Hepatocyte (in vitro differentiated cells): ENCODE measurements at regions not wholly inside any gene's neighbourhood (a gene's known extent, or its start where the extent isn't known, plus 50 kb on each side); places are given as distances from the start of the nearest gene placed in this dataset.

Experiments
- DNase-seq: peaks from one replicate; pipeline ENCODE4 v3.0.0-alpha.2; 2016; ENCODE audit warnings: low spot score
- H2AFZ ChIP-seq: fragments of 200-600 bp; sonication (generic); 2 replicates; pipeline ENCODE4 v1.6.0; 2016; ENCODE audit warnings: antibody characterized with exemption, mild to moderate bottlenecking
- H3K27ac ChIP-seq: fragments of 200-600 bp; sonication (generic); 2 replicates; pipeline ENCODE4 v1.5.1; 2016; ENCODE audit warnings: mild to moderate bottlenecking
- H3K27me3 ChIP-seq: fragments of 200-600 bp; sonication (generic); 2 replicates; pipeline ENCODE4 v1.6.1; 2016
- H3K36me3 ChIP-seq: fragments of 200-600 bp; sonication (generic); replicated peaks from 2 replicates; pipeline ENCODE4 v1.5.1; 2016; ENCODE audit warnings: low read depth; ENCODE audit not compliant: insufficient read depth
- H3K4me1 ChIP-seq: fragments of 200-600 bp; sonication (generic); 2 replicates; pipeline ENCODE4 v1.5.1; 2016; ENCODE audit warnings: mild to moderate bottlenecking, moderate library complexity; ENCODE audit not compliant: insufficient read depth
- H3K4me2 ChIP-seq: fragments of 200-600 bp; sonication (generic); 2 replicates; pipeline ENCODE4 v1.6.0; 2016
- H3K4me3 ChIP-seq: fragments of 200-600 bp; sonication (generic); 2 replicates; pipeline ENCODE4 v1.5.1; 2016; ENCODE audit warnings: mild to moderate bottlenecking
- H3K79me2 ChIP-seq: fragments of 200-600 bp; sonication (generic); 2 replicates; pipeline ENCODE4 v1.6.0; 2017; ENCODE audit warnings: mild to moderate bottlenecking
- H3K9me2 ChIP-seq: fragments of 200-600 bp; sonication (generic); replicated peaks from 2 replicates; pipeline ENCODE4 v1.6.0; 2017; ENCODE audit warnings: mild to moderate bottlenecking; ENCODE audit not compliant: insufficient read depth
- H3K9me3 ChIP-seq: fragments of 200-600 bp; sonication (generic); 2 replicates; pipeline ENCODE4 v1.5.1; 2016; ENCODE audit warnings: low read depth, mild to moderate bottlenecking
- H4K20me1 ChIP-seq: fragments of 200-600 bp; sonication (generic); 2 replicates; pipeline ENCODE4 v1.6.0; 2016; ENCODE audit warnings: mild to moderate bottlenecking; ENCODE audit not compliant: insufficient read depth, poor library complexity, severe bottlenecking
- EZH2 ChIP-seq: fragments of 200-600 bp; sonication (generic); IDR thresholded peaks from 2 replicates; pipeline ENCODE4 v1.6.1; 2016; ENCODE audit warnings: antibody characterized with exemption, mild to moderate bottlenecking, borderline replicate concordance
- EZH2phosphoT487 ChIP-seq: fragments of 200-600 bp; sonication (generic); IDR thresholded peaks from one replicate; pipeline ENCODE4 v1.6.1; 2018; ENCODE audit warnings: antibody characterized with exemption, mild to moderate bottlenecking, low read depth, moderate library complexity; ENCODE audit not compliant: unreplicated experiment, severe bottlenecking
- WGBS: methylation state at CpG from one replicate; pipeline ENCODE4 v1.1.6; 2016; ENCODE audit warnings: low lambda C conversion rate; ENCODE audit errors: missing lambda C conversion rate; 5-methylcytosine and 5-hydroxymethylcytosine counted together
- TF ChIP-seq, protein P1 (sequence below): fragments of 200-600 bp; sonication (generic); IDR thresholded peaks from 2 replicates; pipeline ENCODE4 v1.5.1; 2016; ENCODE audit warnings: antibody characterized with exemption, mild to moderate bottlenecking; ENCODE audit not compliant: poor library complexity

DNA sequence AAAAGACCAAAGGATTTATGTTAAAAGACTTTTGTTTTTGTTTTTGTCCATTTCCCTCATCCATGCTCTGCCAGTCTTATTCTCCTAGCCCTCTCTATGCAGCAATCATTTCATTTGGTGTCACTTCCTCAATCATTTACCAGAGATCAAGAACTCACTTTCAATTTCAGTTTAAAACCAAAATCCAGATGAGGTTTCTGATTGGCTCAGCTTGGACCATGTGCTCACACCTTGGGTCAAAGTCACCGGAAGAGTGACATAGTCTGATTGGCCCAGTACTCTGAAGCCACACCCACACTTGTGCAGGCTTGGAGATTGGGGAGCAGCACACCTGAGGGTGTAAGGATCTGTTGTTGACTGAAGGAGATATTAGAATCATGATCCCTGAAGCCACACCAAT is 79.6 kb downstream of the TLR4 start:
- H3K79me2 ChIP-seq: no peaks in the 10 kb centered on the region
- H3K4me3 ChIP-seq: no peak overlapping the region
- H3K9me2 ChIP-seq: no peaks in the 10 kb centered on the region
- H4K20me1 ChIP-seq: no peaks in the 10 kb centered on the region
- no peak overlapping the region for H3K27ac ChIP-seq
- no peaks in the 10 kb centered on the region for H3K4me1 ChIP-seq
- TF ChIP-seq EZH2: no peak
- no peak for TF ChIP-seq EZH2phosphoT487
- TF ChIP-seq, protein P1, sequence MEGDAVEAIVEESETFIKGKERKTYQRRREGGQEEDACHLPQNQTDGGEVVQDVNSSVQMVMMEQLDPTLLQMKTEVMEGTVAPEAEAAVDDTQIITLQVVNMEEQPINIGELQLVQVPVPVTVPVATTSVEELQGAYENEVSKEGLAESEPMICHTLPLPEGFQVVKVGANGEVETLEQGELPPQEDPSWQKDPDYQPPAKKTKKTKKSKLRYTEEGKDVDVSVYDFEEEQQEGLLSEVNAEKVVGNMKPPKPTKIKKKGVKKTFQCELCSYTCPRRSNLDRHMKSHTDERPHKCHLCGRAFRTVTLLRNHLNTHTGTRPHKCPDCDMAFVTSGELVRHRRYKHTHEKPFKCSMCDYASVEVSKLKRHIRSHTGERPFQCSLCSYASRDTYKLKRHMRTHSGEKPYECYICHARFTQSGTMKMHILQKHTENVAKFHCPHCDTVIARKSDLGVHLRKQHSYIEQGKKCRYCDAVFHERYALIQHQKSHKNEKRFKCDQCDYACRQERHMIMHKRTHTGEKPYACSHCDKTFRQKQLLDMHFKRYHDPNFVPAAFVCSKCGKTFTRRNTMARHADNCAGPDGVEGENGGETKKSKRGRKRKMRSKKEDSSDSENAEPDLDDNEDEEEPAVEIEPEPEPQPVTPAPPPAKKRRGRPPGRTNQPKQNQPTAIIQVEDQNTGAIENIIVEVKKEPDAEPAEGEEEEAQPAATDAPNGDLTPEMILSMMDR: no peak
- DNase-seq: no peak
- H2AFZ ChIP-seq: peak overlapping the region; percentile 16
- no peaks in the 10 kb centered on the region for H3K9me3 ChIP-seq
- peaks cover 4% of the 10 kb centered on the region for H3K27me3 ChIP-seq
- no peak overlapping the region for H3K4me2 ChIP-seq
- no peaks in the 10 kb centered on the region for H3K36me3 ChIP-seq
- WGBS: 86% methylated on average over 1 of the region's 1 CpG

DNA sequence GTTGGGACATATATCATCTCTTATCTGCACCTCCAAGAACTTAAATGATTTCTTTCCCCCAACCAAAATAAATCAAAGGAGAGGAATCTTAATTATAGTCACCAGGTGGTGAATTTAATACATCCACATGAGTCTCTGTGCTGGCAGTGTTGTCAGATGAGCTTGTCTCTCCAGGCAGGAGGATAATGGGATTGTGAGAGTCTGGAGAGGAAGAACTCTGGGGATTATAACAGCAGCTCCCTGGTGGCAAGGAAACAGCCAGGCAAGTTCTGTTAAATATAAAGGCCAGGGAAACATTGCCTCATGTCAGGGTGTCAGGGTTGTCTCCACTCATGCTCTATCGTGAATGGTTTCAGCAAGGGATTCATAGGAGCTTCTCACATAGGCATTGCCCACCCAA is 80.8 kb downstream of the TLR4 start:
- peaks cover 4% of the 10 kb centered on the region for H3K27me3 ChIP-seq
- H3K36me3 ChIP-seq: no peaks in the 10 kb centered on the region
- no peaks in the 10 kb centered on the region for H4K20me1 ChIP-seq
- no peak overlapping the region for H3K4me2 ChIP-seq
- no peak overlapping the region for H2AFZ ChIP-seq
- DNase-seq: no peak
- no peaks in the 10 kb centered on the region for H3K9me3 ChIP-seq
- no peaks in the 10 kb centered on the region for H3K4me1 ChIP-seq
- H3K4me3 ChIP-seq: no peak overlapping the region
- H3K9me2 ChIP-seq: no peaks in the 10 kb centered on the region
- WGBS: 56% methylated on average over 1 of the region's 1 CpG
- TF ChIP-seq EZH2: no peak
- no peak for TF ChIP-seq EZH2phosphoT487
- TF ChIP-seq, protein P1: no peak
- H3K27ac ChIP-seq: no peak overlapping the region
- no peaks in the 10 kb centered on the region for H3K79me2 ChIP-seq

DNA sequence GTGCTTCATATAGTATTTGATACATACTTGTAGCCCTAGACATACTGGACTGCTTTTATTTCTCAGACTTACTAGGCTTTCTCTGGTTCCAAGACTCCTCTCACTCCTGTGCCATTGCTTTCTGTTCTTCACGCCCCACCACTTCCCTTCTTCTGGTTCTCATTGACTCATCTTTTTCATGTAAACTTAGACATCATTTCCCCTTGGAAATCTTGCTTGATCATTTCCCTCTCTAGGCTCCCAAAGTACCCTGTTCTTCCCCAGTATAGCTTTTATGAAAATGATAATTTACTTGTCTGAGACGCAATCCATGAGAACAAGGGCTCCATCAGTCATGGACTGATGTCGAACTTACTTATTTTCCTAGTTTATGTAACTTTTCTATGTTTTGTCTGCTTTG is 83.5 kb downstream of the TLR4 start:
- Histone ChIP-seq H3K27ac (no peak overlapping the region), H3K27me3 (no peaks in the 10 kb centered on the region), H3K9me3 (no peaks in the 10 kb centered on the region), H3K79me2 (no peaks in the 10 kb centered on the region), H3K9me2 (no peaks in the 10 kb centered on the region), H3K4me3 (no peak overlapping the region), H2AFZ (no peak overlapping the region), H3K36me3 (no peaks in the 10 kb centered on the region), H4K20me1 (no peaks in the 10 kb centered on the region), H3K4me2 (no peak overlapping the region), H3K4me1 (no peaks in the 10 kb centered on the region)
- WGBS: 91% methylated on average over 3 of the region's 3 CpGs
- DNase-seq: no peak
- TF ChIP-seq EZH2: no peak
- no peak for TF ChIP-seq EZH2phosphoT487
- TF ChIP-seq, protein P1: no peak

DNA sequence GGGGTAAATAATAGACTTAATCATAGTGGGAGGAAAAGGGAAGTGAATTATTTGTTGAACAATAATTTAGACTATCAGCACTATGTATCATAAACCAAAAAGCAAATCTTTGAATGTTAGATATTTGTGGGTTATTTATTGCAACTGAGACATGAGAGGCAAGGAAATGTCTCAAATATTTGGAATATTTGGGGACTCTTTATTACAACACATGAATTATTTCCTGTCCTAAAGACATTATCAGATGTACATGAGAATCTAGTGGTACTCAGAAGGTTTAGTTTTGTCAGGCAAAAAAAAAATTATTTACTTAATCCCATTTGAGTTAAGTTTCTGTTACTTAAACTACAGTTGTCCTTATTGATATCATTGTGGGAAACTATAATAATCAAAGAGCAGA is 91.1 kb downstream of the TLR4 start:
- no peak overlapping the region for H2AFZ ChIP-seq
- H3K27me3 ChIP-seq: no peaks in the 10 kb centered on the region
- no peak for TF ChIP-seq EZH2
- no peak for TF ChIP-seq EZH2phosphoT487
- TF ChIP-seq, protein P1: no peak
- DNase-seq: no peak
- H3K4me1 ChIP-seq: no peaks in the 10 kb centered on the region
- no peaks in the 10 kb centered on the region for H3K79me2 ChIP-seq
- H3K27ac ChIP-seq: no peak overlapping the region
- H3K9me3 ChIP-seq: no peaks in the 10 kb centered on the region
- H3K4me2 ChIP-seq: no peak overlapping the region
- no peaks in the 10 kb centered on the region for H3K36me3 ChIP-seq
- no peaks in the 10 kb centered on the region for H4K20me1 ChIP-seq
- H3K4me3 ChIP-seq: no peak overlapping the region
- no peaks in the 10 kb centered on the region for H3K9me2 ChIP-seq
